Non-pigmented ciliary epithelial cell (primary cell): ENCODE measurements at regions not wholly inside any gene's neighbourhood (a gene's known extent, or its start where the extent isn't known, plus 50 kb on each side); places are given as distances from the start of the nearest gene placed in this dataset.

ENCODE experiments used
- DNase-seq: peaks from one replicate; pipeline ENCODE4 v3.0.0-alpha.2; 2010; ENCODE audit warnings: low read depth

GRCh38 chr15:85976986-85977385 is 102.7 kb upstream of the AGBL1 start:
- peak; percentile 8 for DNase-seq

DNA sequence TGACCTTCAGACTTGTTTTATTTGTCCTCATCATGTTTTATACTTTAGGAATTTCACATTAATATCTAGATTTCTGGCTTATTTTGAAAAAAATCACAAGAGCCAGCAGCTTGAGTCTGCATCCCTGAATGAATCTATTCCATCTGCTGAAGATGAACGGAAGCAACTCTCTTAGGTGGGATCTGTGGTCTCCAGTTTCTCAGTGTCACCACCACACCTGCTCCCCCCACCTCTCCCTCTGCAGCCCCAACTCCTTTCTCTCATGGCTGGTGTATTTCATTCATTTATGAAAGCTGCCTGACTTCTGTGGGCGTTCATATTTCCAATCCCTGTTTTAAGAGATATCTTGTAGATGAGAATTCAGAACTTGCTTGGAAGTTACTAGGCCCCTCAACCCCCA is 102.1 kb upstream of the AGBL1 start:
- no peak for DNase-seq

DNA sequence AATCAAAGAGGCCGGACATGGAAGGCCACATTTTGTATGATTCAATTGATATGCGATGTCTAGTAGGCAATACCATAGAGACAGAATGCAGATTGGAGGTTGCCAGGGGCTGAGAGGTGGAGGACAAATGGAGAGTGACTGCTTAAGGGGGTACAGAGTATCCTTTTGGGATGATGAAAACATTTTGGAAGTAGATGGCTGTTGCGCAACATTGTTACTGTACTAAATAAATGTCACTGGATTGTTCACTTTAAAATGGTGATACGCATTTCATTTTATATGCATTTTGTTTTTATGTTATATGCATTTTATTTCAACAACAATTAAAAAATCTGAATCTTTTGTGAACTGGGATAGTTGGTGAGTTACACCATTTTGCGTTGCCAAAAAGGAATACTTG is 99.7 kb upstream of the AGBL1 start:
- DNase-seq = no peak

DNA sequence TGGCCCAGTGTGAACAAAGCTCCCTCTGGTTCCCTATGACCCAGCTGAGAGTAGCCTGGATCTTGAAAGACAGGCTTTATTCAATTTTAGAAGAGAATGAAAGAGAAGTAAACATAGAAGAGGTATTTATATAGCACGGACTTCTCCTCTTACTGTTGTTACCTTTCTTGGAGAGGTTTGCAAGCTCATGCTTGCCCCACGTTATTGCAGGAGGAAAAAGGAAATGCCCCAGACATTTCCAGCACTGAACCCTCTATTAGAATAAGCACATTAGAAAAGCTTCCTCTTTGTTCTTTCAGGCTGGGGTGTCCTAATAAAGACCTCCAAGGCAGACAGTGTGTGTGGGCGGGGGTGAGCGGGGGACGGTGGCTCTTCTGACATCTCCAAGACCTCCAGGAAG is 98.7 kb upstream of the AGBL1 start:
- no peak for DNase-seq

- DNase-seq = no peak
Measured at GRCh38 chr15:85984241-85984640, 95.4 kb upstream of the AGBL1 start.

DNA sequence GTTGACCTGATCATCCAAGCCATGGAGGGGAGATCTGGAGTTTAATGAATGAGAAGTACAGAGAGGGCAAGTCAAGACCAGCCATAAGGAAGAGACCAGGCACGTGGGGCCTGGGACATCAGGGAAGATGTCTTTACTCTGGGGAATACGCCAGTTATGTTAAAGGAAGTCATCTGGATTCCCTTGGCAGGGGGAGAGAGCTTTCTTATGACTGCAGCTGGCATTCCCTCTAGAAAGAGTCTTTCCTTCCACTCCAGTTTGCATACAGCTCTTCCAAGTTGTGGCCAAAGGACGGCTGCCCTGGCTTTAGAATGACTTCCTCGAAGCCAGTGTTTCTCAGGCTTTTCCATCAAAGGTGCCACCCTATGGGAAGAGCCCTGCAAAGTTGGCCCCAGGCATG is 93.6 kb upstream of the AGBL1 start:
- no peak for DNase-seq

- no peak for DNase-seq
Measured at GRCh38 chr15:85986741-85987140, 92.9 kb upstream of the AGBL1 start.

- DNase-seq = no peak
Measured at GRCh38 chr15:85988741-85989140, 90.9 kb upstream of the AGBL1 start.

- no peak for DNase-seq
Measured at GRCh38 chr15:85992224-85992623, 87.4 kb upstream of the AGBL1 start.

GRCh38 chr15:85993116-85993515 is 86.6 kb upstream of the AGBL1 start:
- no peak for DNase-seq

- DNase-seq = no peak
Measured at GRCh38 chr15:85997618-85998017, 82.1 kb upstream of the AGBL1 start.

GRCh38 chr15:85999658-86000057 is 80.0 kb upstream of the AGBL1 start:
- no peak for DNase-seq

DNA sequence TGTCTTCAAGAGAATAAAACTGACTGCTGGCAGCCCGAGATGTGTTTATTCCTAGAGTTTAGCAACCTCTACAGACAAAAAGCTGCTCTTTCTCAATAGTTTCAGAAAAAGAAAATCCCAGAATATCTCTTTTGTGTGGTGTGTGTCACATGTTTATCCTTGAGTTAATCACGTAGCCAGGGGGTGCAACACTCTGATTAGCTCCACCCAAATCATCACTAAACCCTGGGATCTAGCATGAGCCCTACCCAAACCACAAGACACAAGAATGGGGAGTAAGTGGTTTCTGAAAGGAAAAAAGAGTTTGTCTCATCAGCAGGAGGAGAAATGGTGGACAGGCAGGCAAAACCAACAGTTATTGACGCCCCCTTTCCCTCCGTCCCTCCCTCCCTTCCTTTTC is 78.5 kb upstream of the AGBL1 start:
- no peak for DNase-seq

DNA sequence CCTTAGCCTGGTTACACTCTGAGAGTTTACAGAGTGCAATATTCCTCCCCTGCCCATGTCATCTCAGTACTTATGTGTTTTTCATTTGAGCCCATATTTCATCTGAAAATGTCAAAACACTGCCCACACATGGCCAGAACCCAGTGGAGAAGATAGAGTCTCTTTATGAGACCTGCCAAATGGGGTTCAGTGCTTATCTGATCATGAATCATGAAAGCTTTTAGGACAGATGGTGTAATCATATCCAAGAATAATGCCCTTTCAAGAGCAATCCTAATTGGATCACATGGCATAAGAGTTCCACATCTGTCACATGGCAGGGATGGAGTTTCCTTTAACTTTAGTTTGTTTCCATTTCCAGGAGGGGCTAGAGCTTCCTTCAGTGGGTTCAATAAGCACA is 77.2 kb upstream of the AGBL1 start:
- DNase-seq = no peak

DNA sequence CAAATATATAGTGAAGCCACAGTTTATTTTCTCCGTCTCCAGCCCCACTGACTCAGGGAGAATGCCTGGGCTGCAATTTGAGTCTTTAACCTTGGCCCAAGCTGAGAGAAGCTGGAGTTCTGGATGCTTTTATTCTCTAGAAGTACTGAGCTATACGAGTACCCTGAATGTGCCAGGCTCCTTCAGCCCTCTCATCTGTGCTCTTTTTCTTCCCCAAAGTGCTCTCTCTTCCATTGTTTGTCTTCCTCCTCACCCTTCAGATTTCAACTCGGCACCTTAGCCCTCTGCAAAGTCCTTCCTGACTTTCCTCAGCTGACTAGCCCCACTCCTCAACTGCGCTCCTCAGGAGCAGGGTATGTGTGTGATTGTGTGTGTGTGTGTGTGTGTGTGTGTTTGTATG is 75.6 kb upstream of the AGBL1 start:
- DNase-seq = no peak

- DNase-seq = no peak
Measured at GRCh38 chr15:86006546-86006945, 73.1 kb upstream of the AGBL1 start.

GRCh38 chr15:86009727-86010126 is 69.9 kb upstream of the AGBL1 start:
- no peak for DNase-seq

DNA sequence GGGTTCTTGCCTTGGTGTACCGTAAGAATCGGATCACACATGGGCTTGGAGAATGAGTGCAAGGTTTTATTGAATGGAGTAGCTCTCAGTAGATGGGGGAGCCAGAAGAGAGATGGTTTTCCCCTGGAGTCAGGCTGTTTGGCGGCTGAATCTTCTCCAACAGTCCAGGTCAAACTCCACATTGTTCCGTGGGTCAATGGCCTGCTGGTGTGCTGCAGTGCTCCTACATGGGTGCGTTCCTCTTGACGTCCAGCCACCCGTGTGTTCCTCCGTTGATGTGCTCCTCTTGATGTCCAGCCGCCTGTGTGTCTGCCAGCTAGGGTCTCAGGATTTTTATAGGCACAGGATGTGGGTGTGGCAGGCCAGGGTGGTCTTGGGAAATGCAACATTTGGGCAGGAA is 69.3 kb upstream of the AGBL1 start:
- no peak for DNase-seq

DNA sequence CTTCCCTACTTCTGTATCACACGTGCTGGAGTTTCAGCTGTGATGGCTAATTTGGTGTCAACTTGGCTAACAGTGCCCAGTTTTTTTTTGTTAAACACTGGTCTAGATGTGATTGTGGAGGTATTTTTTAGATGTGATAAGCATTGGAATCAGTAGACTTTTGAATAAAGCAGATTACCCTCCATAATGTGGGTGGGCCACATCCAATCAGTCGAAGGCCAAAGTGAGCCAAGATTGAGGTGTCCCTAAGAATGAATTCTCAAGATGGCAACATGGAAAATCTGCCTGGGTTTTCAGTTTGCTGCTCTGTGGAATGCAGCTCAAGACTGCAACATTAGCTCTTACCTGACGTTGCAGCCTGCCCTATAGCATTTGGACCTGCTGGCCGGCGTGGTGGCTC is 68.8 kb upstream of the AGBL1 start:
- DNase-seq = no peak

GRCh38 chr15:86014016-86014415 is 65.7 kb upstream of the AGBL1 start:
- no peak for DNase-seq

- DNase-seq = no peak
Measured at GRCh38 chr15:86016750-86017149, 62.9 kb upstream of the AGBL1 start.

GRCh38 chr15:86018679-86019078 is 61.0 kb upstream of the AGBL1 start:
- DNase-seq = no peak

DNA sequence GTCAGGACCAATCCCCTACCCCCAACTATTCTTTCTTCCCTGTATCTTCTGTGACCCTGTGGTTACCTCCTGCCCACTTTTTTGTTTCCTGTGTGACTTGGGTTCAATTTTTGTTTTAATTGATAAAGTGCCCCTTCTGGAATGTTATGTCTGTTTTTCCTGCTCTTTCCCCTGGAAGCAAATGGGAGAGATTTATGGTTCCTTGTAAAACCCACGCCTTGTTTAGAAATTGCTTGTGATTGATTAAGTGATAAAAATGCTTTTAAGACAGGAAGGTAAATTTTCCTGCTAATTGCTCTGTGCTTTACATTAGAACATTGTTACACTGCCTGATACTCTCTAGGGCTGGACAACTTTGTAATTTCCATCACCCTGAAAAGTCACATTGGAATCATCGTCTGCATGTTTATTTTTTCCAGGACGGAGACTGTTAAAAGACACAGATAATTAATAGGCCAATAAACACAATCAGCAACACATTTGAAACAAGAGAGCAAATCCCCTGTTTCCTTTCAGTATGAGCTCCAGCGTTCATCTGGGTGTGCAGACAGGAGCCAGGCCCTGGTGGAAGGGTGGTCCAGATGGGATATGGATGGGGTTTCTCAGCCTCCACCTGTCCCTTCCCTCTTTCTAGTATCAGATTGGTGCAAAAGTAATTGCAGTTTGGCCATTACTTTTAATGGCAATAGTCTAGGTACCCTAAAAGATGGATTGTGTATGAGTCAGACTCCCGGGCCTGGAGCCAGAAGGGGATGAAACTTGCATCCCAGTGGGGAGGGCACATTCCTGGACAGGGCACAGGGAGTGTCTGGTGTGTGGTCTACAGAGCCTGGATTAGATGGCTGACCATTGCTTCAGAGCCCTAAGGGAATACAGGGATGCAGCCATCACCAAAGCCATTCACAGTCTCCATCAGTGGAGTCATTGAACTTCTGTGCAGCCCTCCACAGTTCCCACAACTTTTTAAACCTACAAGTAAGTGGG is 58.1 kb upstream of the AGBL1 start:
- no peak for DNase-seq

- no peak for DNase-seq
Measured at GRCh38 chr15:86028961-86029360, 50.7 kb upstream of the AGBL1 start.
